ENCODE measurements at regions not wholly inside any gene's neighbourhood (a gene's known extent, or its start where the extent isn't known, plus 50 kb on each side); places are given as distances from the start of the nearest gene placed in this dataset.

- POLR2A ChIA-PET (ENCODE audit: low non-redundant PET) = no interaction called here
- no peak overlapping the region for H3K27ac ChIP-seq
- CTCF ChIA-PET = interaction anchor here (1.5 kb wide), 1 partner anchor 18 kb away, joined by 4 read pairs; no protein-coding TSS in a partner anchor
- DNase-seq (ENCODE audit: low spot score) = no peak
- TF ChIP-seq, protein P1, sequence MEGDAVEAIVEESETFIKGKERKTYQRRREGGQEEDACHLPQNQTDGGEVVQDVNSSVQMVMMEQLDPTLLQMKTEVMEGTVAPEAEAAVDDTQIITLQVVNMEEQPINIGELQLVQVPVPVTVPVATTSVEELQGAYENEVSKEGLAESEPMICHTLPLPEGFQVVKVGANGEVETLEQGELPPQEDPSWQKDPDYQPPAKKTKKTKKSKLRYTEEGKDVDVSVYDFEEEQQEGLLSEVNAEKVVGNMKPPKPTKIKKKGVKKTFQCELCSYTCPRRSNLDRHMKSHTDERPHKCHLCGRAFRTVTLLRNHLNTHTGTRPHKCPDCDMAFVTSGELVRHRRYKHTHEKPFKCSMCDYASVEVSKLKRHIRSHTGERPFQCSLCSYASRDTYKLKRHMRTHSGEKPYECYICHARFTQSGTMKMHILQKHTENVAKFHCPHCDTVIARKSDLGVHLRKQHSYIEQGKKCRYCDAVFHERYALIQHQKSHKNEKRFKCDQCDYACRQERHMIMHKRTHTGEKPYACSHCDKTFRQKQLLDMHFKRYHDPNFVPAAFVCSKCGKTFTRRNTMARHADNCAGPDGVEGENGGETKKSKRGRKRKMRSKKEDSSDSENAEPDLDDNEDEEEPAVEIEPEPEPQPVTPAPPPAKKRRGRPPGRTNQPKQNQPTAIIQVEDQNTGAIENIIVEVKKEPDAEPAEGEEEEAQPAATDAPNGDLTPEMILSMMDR (conservative IDR thresholded peaks at IDR 0.05; ENCODE audit: low read depth) = no peak
Measured at GRCh38 chr6:137725949-137726348, 141.1 kb upstream of the TNFAIP3 start.

GRCh38 chr6:137726582-137726981 is 140.5 kb upstream of the TNFAIP3 start:
- TF ChIP-seq, protein P1 (conservative IDR thresholded peaks at IDR 0.05; ENCODE audit: low read depth) = no peak
- DNase-seq (ENCODE audit: low spot score) = no peak
- CTCF ChIA-PET = interaction anchor here (1.5 kb wide), 1 partner anchor 19 kb away, joined by 4 read pairs; no protein-coding TSS in a partner anchor

DNA sequence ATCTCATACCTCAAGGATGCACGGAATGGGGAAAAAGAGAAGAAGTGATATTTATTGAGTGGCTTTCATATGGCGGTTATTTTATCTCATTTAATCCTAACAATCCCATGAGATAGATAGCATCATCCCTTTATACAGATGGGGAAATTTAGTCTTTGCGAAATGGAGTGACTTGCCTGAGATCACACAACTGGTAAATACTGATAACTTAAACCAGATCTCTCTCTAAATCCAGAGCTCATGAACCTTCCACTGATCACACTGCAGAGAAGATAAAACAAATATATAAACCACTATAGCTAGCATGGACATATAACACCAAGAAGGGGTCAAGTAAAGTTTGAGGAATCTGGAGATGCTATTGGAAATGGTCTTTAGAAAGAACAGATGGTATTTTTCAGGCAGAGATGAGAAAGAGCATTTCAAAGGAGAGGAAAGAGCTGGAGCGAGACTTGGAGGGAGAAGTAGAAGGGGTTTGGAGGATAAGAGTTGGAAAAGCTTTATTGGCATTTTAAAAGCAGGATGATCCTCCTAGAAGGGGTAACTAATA is 139.8 kb upstream of the TNFAIP3 start:
- no peak for DNase-seq (ENCODE audit: low spot score)
- POLR2A ChIA-PET (ENCODE audit: low non-redundant PET) = no interaction called here
- no peak overlapping the region for H3K27ac ChIP-seq
- TF ChIP-seq, protein P1 (conservative IDR thresholded peaks at IDR 0.05; ENCODE audit: low read depth) = no peak
- CTCF ChIA-PET = no interaction called here

More at GRCh38 chr6:137726582-137726981, 140.5 kb upstream of the TNFAIP3 start:
- POLR2A ChIA-PET (ENCODE audit: low non-redundant PET) = no interaction called here
- H3K27ac ChIP-seq = no peak overlapping the region

GRCh38 chr6:137728386-137729349 is 138.4 kb upstream of the TNFAIP3 start:
- ChIA-PET POLR2A (ENCODE audit: low non-redundant PET) (no interaction called here), CTCF (interaction anchor here (0.6 to 1.3 kb wide), 3 partner anchors 20 to 138 kb away, joined by 3 to 5 read pairs (median 3); partner anchors contain the start of gene TNFAIP3)
- peak; percentile 78 for DNase-seq (ENCODE audit: low spot score)
- TF ChIP-seq, protein P1 (conservative IDR thresholded peaks at IDR 0.05; ENCODE audit: low read depth) = no peak
- peak overlapping the region; percentile 82 for H3K27ac ChIP-seq

DNA sequence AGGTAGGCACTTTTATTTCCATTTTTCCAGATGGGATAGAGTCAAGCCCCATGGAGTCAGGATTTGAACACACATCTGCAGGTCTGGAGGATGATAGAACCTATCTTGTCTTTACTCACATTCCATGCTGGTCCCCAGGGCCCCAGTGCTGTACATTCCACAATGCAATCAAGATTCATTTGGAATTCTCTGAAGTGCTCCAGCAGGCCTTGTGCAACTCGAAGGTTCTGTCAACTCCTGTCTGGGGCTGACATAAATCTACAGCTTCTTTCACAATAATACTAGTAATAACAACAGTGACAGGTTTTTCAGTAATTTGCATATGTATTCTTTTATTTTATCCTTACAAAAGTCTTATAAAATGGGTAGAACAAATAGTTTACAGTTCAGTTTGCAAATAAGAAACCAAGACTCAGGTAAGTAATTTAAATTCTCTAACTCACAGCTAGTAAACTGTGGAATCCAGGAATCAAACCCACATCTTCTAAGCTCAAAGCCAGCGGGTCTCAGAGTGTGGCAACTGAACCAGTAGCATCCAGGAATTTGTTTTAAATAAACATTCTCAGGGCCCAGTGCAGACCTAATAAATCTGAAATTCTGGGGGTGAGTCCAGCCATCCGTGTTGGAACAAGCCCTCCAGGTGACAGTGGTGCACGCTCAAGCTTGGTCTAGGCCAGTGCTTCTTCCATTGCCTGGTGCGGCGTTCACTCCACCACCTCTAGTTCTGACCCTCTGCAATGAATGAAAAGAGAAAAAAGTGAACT is 137.0 kb upstream of the TNFAIP3 start:
- POLR2A ChIA-PET (ENCODE audit: low non-redundant PET) = no interaction called here
- CTCF ChIA-PET = interaction anchor here (0.6 to 0.7 kb wide), 2 partner anchors 35 to 363 kb away, joined by 3 read pairs; no protein-coding TSS in a partner anchor
- TF ChIP-seq, protein P1 (conservative IDR thresholded peaks at IDR 0.05; ENCODE audit: low read depth) = no peak
- peak overlapping the region; percentile 82 for H3K27ac ChIP-seq
- DNase-seq (ENCODE audit: low spot score) = no peak

DNA sequence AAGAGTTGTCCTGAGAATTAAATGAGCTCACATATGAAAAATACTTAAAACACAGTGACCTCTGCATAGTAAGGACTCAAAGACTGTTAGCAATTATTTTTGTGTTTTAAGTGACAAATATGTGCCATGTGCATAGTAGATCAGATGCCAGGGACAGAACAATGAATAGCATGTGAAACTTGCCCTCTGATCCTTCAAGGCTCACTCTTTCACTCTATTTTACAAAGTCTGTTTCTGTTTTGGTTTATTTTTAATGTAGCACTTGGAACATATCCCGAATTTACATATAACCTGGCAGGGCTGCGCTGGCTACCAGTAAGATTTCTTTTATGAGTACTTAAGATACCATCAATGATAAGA is 135.5 kb upstream of the TNFAIP3 start:
- ChIA-PET POLR2A (ENCODE audit: low non-redundant PET) (no interaction called here), CTCF (interaction anchor here (0.5 to 0.6 kb wide), 2 partner anchors 58 to 70 kb away, joined by 3 read pairs; no protein-coding TSS in a partner anchor)
- TF ChIP-seq, protein P1 (conservative IDR thresholded peaks at IDR 0.05; ENCODE audit: low read depth) = no peak
- H3K27ac ChIP-seq = no peak overlapping the region
- DNase-seq (ENCODE audit: low spot score) = no peak

Measured in RWPE1 (cell line).